Right ventricle myocardium superior (tissue), 1 donor: ENCODE measurements at regions not wholly inside any gene's neighbourhood (a gene's known extent, or its start where the extent isn't known, plus 50 kb on each side); places are given as distances from the start of the nearest gene placed in this dataset.
"Not testable (repeated sequence)": the region's sequence is repeated elsewhere in the genome, so short reads cannot be mapped to it uniquely, and the experiment has no call there.

Source experiments
- ATAC-seq: fragments of 200-7000 bp; cut with Tn5 transposase; one replicate; pipeline ENCODE4 v1.9.1; 2020; ENCODE audit warnings: mild to moderate bottlenecking; ENCODE audit not compliant: poor library complexity
- DNase-seq: peaks from one replicate; pipeline ENCODE4 v3.0.0-alpha.2; 2020
- intact Hi-C: fragments of 100-400 bp; cut with DNase I; formaldehyde crosslinking; loops from one replicate; pipeline ENCODE4 v1.11.2; 2022
- donor health status: DM: no; HTN: yes; CAD: no; lungs with severe emphysema.

DNA sequence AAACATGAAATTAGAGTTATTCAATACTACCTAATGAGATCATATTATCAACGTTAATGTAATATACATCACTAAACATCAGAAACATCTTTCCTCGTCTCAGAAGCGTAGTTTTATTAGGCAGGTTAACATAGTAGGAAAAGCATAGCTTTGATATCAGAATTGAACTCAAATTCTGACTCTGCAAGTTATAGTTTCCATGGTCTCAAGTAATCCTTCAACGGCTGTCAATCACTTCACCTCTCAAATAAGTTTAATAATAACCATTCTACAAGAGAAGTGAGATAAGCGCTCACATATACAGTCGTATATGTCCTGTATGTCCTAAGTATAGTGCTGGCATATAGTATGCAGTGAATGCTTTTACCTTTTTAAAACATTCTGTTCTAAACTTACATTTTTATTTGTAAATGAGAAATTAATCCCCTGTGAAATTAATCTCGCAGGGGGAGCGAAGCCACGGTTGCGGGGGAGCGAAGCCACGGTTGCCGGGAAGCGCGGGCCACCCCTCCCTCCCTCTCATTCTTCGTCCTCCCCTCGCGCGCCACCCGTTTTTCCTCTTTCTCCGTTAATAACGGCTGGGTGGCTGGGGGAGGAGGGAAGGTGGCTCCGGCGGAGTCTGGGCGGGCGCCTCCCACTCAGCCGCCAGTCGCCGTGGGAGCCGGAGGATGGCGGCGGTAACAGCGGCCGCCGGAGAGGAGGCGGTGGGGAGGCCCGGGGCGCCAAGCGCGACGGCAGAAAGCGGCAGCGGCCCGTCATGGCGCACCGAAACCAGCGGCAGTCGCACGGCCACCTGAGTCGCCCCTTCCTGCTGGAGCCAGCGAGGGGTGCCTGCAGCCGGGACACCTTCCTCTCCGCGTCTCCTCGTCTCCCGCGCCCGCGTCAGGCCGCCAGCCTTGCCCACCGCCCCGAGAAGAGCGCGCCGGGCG lies 163.8 kb downstream of the KBTBD2 start:
- peak; percentile 55 for DNase-seq
- intact Hi-C loops: not testable (repeated sequence)
- ATAC-seq: peak; percentile 77

DNA sequence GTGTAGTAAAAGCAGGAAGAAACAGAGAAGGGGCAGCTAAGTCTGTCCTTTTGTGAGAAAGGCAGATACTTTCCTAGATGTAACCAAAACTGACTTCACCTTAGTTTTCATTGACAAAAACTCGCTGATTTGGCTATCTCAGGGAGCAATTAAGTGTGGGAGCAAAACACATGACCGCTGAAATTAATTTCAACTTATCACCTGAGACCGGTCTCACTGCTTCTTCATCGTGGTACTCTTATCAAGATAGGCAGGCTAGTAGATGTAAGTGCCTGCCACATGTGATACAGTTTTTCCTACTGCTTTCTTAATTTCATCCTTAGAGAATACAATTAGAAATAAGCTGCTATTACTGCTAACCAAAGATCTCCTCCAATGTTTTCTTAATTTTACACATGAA lies 168.7 kb downstream of the KBTBD2 start:
- ATAC-seq, DNase-seq, intact Hi-C loops: not testable (repeated sequence)

DNA sequence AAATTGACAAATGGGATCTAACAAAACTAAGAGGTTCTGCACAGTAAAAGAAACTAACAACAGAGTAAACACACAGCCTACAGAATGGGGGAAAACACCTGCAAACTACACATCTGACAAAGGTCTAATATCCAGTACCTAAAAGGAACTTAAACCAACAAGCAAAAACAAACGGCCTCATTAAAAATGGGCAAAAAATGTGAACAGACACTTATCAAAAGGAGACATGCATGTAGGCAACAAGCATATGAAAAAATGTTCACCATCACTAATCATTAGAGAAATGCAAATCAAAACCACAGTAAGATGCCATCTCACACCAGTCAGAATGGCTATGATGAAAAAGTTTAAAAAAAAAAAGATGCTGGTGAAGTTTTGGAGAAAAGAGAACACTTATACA lies 197.4 kb downstream of the KBTBD2 start:
- ATAC-seq (no peak), DNase-seq (no peak)
- intact Hi-C loops: no loop called here

DNA sequence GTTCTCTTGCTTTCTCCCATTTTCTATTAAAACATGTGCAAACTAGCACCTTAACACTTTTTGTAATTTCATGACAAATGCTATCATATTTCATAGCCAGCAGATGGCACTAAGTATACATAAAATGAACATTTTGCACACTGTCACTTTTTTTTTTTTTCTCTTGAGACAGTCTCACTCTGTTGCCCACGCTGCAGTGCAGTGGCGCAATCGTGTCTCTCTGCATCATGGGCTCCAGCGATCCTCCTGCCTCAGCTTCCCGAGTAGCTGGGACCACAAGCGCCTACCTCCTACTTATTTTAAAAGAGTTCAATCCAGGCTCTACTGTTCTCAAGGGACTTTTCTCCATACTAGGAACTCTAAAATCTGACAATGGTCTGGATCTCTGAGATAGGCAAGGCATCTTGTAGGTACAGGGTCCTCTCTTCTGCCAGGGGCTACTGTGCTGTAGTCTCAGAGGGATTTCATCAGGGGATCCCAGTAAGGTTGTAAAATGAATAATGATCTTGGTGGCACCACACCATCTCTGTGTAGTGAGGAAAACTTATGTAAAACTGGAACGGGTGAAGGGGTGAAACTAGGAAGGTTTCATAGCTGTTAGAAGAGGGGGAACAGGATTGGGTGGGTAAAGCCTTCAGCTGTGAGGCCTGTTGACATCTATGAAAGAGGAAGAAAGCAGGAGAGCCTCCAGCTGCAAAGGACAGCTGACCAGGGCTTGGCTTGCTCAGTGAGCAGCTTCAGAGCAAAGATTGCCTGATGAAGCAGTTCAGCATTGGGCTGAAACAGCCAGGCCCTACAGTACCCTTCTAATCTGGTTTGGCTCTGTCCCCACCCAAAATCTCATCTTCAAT lies 196.9 kb downstream of the AVL9 start:
- peak; percentile 92 for ATAC-seq

DNA sequence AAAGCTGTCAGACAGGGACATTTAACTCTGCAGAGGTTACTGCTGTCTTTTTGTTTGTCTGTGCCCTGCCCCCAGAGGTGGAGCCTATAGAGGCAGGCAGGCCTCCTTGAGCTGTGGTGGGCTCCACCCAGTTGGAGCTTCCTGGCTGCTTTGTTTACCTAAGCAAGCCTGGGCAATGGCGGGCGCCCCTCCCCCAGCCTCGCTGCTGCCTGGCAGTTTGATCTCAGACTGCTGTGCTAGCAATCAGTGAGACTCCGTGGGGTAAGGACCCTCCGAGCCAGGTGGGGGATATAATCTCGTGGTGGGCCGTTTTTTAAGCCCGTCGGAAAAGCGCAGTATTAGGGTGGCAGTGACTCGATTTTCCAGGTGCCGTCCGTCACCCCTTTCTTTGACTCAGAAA lies 192.8 kb downstream of the AVL9 start:
- intact Hi-C loops, DNase-seq, ATAC-seq: not testable (repeated sequence)

More for the DNA sequence above, 196.9 kb downstream of the AVL9 start:
- intact Hi-C loops: not testable (repeated sequence)
- peak; percentile 69 for DNase-seq

DNA sequence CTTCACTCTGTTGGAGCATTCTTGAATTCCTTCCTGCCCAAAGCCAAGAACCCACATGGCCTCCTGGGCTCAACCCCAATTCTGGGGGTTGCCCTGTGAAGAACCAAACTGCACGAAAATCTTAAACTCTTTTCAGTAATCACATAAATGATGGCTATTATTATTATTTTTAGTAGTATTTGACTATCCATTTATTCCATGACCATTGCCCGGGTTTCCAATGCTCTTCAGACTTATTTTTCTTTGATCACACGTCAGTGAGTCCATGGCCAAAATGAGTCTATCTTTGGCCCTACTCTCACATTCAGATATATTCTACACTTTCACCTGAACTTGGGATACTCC lies 185.9 kb downstream of the AVL9 start:
- intact Hi-C loops: no loop called here
- DNase-seq (no peak), ATAC-seq (no peak)

DNA sequence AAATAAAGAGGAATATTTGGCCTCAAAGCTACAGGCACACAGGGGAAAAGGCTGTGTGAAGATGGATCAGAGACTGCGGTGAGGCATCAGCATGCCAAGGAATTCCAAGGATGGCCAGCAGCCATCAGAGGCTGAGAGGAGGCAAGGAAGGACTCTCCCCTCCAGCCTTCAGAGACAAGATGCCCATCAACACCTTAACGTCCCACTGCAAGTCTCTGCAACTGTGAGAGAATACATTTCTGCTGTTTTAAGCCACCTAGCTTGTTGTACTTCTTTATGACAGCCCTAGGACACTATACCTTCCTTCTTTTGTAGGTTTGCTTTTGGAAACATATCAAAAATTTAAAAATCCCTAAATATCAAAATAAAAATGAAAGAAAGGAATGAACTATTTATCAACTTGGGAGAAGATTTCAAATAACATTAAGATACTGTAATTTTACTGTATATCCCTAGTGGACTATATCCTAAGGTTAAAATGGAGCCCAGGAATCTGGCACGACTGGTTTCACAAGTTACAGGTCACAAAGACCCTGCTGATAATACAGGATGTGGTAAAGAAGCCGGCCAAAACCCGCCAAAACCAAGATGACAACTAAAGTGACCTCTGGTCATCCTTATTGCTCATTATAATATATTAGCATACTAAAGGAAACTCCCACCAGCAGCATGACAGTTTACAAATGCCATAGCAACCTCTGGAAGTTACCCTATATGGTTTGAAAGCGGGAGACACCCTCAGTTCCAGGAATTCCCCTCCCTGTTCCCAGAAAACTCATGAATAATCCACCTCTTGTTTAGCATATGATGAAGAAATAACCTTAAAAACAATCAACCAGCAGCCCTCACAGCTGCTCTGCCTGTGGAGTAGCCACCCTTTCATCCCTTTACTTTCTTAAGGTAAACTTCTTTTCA lies 185.2 kb downstream of the AVL9 start:
- intact Hi-C loops: no loop called here
- ATAC-seq (no peak), DNase-seq (no peak)

DNA sequence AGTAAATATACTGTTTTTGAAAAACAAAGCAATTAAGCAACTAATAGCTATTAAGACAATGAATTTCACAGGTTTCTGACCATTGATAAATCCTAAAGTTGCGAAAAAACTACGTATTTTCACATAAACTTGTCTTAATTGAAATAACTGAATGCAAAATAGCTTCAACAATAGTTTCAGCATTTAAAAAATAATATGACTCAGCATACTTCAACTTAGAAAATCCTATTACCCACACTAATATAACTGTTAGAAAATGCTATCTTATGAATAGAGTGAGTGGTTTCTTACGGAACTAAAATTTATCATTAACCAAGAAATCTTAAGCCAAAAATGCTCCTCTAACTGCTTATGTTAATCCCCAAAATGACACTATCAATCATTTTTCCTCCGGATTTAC lies 183.9 kb downstream of the AVL9 start:
- DNase-seq (no peak), ATAC-seq (no peak)
- intact Hi-C loops: no loop called here

DNA sequence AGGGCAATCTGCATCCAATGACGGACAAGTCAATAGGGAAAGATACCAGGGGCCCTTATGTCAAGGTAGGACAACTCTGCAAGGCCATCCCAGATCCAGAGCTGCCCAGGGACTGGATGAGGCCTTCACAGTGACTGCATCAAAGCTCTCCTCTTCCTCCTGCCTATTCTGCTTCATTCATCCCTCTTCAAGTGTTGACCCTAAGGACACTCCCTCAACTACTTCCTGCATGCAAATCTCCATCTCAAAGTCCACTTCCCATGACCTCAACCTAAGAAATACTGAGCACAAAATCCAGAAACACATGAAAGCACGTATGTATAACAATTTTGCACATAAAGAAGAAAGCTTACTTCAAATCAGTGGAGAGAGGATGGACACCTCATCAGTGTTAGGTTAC lies 182.3 kb downstream of the AVL9 start:
- DNase-seq: no peak
- intact Hi-C loops: no loop called here
- ATAC-seq: no peak

DNA sequence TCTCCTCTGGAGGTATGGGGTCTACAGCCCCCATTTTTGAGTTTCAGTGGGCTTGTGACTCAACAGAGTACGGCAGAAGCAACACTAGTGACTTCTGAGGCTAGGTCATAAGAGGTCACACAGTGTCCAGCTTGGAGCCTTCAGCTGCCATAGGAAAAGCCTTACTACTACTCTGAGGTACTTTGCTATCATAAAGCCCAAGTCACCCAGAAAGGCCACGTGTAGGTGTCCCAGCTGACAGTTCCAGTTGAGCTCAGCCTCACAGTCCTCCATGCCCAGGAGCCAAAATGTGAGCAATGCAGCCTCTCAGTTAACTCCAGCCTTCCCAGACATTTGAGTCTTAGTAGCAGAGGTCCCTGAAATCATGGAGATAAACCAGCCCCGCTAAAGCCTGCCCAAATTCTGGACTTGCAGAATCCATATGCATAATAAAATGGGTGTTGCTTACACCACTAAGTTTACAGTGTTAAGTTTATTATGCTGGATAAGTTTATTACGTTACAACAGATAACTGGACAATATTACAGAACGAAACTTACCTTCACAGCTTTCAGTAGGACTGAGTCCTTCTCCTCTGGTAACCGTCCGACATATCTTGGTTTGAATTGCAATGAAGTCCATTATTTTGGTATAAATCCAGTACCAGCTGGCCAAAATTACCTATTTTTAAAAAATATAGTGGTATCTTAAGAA lies 181.1 kb downstream of the AVL9 start:
- DNase-seq (no peak), ATAC-seq (no peak)
- intact Hi-C loops: no loop called here

DNA sequence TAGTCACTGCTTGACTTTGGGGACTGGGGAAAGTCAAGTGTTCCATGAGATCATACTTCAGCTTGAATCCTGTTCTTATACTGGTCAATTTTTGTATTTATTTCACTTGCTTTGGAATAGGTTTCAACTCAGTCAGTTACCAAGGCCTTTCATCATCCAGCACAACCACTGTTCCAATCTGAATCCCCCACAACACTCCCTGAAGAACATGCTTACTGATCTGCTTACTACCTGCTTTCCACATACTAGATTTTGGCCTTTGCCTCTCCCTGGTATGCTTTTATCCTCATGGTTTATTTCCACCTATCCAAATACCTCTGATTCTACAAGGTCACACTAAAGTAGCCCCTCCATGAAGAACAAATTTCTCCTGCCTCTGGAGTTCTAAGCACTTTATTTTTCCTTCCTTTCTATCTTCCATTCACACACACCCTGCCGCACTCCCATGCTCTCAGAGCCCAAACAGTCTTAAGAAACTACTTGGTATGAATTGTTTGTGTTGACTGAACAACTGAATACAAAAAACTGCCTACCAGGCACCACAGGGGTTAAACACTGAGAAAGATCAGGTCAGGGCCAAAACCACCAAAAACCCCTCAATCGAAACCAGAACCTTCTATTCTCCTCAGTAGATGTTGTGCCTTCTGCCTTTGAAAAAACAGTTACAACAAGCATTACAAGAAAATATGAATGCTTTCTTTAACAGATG lies 178.1 kb downstream of the AVL9 start:
- intact Hi-C loops: no loop called here
- DNase-seq: no peak
- ATAC-seq: no peak

DNA sequence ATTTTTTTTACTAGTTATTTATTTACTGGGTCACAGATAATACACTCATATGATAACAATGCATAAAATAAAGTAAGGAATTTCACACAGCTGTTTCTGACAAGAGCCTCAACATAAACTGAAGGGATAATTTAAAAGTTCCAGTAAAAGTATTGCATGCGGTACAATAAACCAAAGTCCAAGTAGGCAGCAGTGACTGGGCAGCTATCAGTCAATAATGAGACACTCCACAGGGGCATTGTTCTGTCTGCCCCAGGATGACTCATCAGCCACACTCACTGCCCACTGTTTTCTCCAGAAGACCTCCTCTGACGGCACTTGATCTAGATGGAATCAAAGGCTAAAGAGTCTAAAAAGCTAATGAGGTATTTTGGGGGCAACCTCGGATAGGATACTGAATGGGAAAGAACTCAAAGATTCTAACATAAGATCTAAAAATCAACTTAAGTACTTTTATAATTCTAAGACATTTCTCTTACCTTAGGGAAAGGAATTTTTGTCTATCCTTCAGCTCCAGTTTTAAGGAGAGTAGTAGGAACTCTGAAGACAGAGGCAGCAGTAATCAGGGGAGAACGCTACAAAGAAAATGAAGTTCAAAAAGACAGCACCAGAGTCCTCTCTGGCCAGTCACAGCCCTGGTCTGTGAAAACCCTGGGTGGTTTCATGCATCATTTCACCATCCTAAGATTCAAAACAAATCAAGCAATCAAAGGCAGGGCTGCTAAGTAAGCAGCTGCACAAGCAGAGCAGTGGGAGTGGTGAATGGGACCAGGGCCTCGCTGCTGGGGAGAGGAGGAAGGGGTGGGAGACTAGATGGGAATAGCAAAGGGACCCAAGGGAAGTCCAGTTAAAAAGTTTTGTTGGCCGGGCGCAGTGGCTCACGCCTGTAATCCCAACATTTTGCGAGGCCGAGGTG lies 175.1 kb downstream of the AVL9 start:
- peak; percentile 45 for ATAC-seq
- DNase-seq: no peak
- intact Hi-C loops: no loop called here

DNA sequence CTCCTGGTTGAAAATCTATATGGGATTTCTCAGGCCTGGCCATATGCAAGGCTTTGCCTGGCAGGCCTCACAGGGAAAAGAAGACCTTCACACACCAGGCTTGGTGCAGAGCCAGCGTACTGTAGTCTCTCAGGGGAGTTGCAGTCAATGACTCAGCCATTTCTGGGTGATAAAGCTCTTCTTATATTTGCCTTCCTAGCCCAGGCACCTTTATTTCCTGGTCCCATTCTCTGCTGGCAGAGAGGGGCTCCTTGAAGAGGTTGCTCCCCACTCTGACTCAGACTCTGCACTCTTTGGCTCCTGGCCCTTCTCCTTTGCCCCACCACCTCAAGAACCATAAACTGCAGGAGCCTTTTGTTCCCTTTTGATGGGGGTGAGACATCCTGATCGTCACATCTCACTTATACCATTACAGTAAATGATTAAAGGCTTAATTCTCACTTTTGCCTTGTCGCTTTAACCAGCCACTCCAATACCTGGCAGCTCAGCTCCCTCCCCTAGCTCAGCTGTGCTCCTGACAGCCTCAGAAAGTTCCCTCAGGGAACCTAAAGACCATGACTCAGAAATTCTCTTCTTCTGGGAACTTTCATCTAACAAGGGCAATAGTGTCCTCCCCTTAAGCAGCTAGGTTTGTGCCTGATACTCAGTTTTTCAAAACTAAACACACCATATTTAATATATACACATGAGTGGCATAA lies 174.0 kb downstream of the AVL9 start:
- intact Hi-C loops, DNase-seq: not testable (repeated sequence)
- peak; percentile 64 for ATAC-seq

DNA sequence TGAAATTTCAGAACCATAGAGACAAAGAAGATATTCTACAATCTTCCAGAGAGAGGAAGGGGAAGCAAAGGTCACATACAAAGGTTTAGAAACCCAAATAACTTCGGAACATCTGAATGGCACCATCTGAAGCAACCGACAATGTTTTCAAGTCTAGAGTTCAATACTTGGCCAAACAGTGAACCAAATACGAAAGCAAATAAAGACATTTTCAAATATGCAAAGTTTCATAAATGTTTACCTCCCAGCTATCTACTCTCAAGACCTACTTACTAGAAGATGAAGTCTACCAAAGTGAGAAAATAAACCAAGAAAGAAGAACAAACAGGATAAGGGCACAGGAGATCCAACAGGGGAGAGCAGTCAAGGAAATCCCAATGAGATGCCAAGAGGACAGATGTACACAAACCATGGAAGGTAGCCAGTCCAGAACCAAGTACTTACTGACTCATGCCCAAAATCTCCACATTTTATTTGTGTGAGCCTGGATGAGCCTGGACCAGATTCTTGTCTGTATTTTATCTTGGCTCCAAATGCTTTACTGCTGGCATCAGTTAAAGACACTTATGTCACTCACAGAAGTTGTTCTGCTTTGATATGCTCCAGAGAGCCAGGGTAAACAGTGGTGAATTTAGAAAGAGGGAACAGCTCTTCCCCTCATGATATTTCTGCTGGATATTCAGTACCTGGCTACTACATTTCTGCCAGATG lies 173.3 kb downstream of the AVL9 start:
- intact Hi-C loops: not testable (repeated sequence)

DNA sequence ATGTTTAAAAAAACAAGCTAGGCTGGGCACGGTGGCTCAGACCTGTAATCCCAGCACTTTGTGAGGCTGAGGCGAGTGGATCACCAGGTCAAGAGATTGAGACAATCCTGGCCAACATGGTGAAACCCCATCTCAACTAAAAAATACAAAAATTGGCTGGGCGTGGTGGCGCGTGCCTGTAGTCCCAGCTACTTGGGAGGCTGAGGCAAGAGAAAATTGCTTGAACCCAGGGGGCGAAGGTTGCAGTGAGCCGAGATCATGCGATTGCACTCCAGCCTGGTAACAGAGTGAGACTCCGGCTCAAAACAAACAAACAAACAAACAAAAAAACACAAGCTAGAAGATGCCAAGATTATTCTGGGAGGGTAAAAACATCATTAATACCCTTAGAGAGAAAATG lies 172.3 kb downstream of the AVL9 start:
- ATAC-seq, DNase-seq, intact Hi-C loops: not testable (repeated sequence)

More for the DNA sequence above, 173.3 kb downstream of the AVL9 start:
- not testable (repeated sequence) for DNase-seq, ATAC-seq
